ENCODE measurements at regions not wholly inside any gene's neighbourhood (a gene's known extent, or its start where the extent isn't known, plus 50 kb on each side); places are given as distances from the start of the nearest gene placed in this dataset.
A peak's percentile ranks its signal among the peaks of the same experiment; 100 is the strongest.

DNA sequence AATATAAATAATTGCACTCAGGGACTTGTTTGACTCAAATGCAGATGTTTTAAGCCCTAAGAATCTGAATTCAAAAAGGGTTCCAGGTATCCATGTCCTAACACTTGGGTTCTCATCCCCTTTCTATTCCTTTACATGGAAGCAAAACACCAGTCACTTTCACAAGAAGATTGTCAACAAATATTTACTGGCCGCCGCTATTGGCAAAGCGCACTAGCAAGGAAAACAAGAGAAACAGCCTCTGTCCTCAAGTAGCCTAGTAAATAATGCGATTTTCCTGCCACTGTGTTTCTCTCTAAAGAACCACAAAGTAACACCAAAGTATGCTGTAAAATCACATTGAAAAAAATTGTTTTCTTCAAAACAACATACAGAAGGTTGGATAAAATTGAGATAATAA lies 66.7 kb upstream of the EZH2 start:
- DNase-seq (ENCODE audit: low spot score): no peak

DNA sequence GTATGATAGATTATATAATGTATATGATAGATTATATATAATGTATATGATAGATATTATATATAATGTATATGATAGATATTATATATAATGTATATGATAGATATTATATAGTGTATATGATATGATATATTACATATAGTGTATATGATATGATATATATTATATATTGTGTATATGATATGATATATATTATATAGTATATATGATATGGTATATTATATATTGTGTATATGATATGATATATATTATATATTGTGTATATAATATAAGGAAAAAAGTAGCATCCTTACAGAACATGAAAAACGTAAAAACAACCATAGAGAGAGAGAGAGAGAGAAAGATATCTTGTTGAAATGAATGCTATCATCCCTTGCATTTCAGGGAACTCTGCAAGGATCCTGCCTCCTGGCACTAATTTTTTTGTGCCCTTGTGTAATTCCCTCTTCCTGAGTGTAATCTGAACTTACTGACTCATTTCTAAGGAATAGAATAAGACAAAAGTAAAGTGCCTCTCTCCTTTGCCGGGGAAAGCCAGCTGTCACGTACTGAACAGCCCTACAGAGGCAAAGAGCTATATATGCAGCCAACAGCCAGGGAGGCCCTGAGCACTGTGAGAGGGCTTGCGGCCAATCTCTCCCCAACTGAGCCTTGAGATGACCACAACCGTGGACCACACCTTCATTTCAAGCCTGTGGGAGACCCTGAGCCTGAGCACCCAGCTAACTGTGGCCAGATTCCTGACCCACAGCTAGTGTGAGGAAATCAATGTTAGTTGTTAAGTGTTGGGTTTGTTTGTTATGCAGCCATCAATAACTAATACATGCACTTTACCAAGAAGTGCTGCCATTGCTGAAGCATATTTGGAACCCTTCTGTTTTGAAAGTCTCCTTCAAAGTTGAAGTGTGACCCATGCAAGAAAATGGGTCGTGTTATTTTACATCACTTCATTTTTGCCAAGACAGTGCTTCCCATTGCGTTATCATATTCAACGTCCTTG lies 61.1 kb upstream of the EZH2 start:
- no peak for DNase-seq (ENCODE audit: low spot score)

- DNase-seq (ENCODE audit: low spot score): peak; percentile 54
These were observed 57.6 kb upstream of the EZH2 start for GRCh38 chr7:148941598-148942275.

- DNase-seq (ENCODE audit: low spot score): peak; percentile 75
These were observed 56.9 kb upstream of the EZH2 start for GRCh38 chr7:148940702-148941597.

DNA sequence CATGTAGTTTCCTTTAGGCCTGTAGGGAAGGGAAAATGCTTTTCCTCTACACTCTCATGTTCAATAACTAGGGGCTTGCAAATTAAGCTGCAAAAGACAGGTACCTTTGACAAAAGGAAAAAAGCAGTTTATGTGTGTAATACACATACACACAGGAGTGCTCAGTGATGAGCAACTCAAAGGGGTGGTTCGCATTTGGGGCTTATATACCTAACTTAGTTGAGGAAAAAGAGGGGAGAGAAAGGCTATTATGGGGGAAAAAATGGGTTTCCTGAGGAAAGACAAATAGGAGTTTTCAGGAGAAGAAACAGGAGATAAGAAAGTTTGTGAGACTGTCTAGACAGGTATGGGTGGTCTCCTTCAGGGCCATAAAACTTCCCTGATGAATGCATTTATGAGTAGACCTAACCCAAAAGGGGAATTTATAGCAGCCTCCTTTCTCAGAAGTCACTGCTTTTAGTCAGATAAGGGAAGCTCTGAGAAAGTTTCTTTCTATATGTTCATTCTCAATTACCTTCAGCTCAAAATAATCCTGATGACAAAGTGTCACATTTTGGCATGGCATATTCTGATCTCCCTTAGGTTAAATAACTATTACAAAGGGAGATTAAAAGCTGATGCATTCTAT lies 55.2 kb upstream of the EZH2 start:
- DNase-seq (ENCODE audit: low spot score): no peak

DNA sequence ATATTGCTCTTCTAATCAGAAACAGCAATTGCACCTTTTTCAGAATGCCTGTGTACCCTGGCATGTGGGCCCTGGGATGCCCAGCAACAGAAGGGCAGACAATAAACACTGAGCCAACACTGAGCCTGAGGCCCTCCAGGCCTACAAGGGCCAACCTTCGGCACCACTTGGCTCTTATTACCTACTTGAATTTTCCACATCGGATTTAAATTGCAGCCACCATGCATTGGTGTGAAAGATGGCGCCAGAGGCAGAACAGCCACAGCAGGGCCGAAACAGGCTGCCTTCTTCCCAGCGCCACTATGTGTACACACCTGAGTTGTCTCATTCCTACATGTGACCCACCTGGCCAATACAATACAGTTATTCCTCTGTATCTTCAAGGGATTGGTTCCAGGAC lies 51.4 kb upstream of the EZH2 start:
- DNase-seq (ENCODE audit: low spot score): no peak

All from ureter (tissue), 1 donor.